PFSK-1 (cell line): ENCODE measurements at regions not wholly inside any gene's neighbourhood (a gene's known extent, or its start where the extent isn't known, plus 50 kb on each side); places are given as distances from the start of the nearest gene placed in this dataset.

Source experiments
- FOXP2 ChIP-seq: optimal IDR thresholded peaks from 2 replicates; pipeline ENCODE3; 2011; ENCODE audit warnings: borderline replicate concordance, control low read depth, inconsistent platforms; ENCODE audit not compliant: insufficient read depth; ENCODE audit errors: extremely low read length, extremely low read depth
- POLR2AphosphoS5 ChIP-seq: IDR thresholded peaks from 2 replicates; pipeline ENCODE4 v1.6.1; 2012; ENCODE audit warnings: low read depth, mild to moderate bottlenecking, control low read depth, low read length, moderate library complexity
- SIN3A ChIP-seq: IDR thresholded peaks from 2 replicates; pipeline ENCODE4 v1.6.1; 2012; ENCODE audit warnings: mild to moderate bottlenecking, low read length, moderate library complexity, borderline replicate concordance; ENCODE audit not compliant: insufficient read depth
- TAF1 ChIP-seq: IDR thresholded peaks from 2 replicates; pipeline ENCODE4 v1.6.1; 2012; ENCODE audit warnings: low read length, control low read depth, borderline replicate concordance; ENCODE audit not compliant: insufficient read depth
- TF ChIP-seq, protein P1 (sequence below), 2 experiments: IDR thresholded peaks; 2 replicates each; pipeline versions ENCODE4 v1.6.1 to v1.8.0; 2011 to 2012; ENCODE audit warnings: low read depth in 2 of 2, low read length in 2 of 2, control low read depth in 1 of 2, inconsistent platforms in 1 of 2, mild to moderate bottlenecking in 1 of 2, moderate library complexity in 1 of 2; ENCODE audit not compliant: insufficient read depth in 1 of 2

- TF ChIP-seq TAF1, result no peak
- TF ChIP-seq, protein P1, sequence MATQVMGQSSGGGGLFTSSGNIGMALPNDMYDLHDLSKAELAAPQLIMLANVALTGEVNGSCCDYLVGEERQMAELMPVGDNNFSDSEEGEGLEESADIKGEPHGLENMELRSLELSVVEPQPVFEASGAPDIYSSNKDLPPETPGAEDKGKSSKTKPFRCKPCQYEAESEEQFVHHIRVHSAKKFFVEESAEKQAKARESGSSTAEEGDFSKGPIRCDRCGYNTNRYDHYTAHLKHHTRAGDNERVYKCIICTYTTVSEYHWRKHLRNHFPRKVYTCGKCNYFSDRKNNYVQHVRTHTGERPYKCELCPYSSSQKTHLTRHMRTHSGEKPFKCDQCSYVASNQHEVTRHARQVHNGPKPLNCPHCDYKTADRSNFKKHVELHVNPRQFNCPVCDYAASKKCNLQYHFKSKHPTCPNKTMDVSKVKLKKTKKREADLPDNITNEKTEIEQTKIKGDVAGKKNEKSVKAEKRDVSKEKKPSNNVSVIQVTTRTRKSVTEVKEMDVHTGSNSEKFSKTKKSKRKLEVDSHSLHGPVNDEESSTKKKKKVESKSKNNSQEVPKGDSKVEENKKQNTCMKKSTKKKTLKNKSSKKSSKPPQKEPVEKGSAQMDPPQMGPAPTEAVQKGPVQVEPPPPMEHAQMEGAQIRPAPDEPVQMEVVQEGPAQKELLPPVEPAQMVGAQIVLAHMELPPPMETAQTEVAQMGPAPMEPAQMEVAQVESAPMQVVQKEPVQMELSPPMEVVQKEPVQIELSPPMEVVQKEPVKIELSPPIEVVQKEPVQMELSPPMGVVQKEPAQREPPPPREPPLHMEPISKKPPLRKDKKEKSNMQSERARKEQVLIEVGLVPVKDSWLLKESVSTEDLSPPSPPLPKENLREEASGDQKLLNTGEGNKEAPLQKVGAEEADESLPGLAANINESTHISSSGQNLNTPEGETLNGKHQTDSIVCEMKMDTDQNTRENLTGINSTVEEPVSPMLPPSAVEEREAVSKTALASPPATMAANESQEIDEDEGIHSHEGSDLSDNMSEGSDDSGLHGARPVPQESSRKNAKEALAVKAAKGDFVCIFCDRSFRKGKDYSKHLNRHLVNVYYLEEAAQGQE (IDR thresholded peaks at IDR 0.05; ENCODE audit: insufficient read depth in 1 of 2, low read depth in 2 of 2, low read length in 2 of 2), result no peak
- TF ChIP-seq SIN3A, result no peak
- TF ChIP-seq FOXP2, result no peak
- no peak for TF ChIP-seq POLR2AphosphoS5
Measured at GRCh38 chr5:24906689-24907088, 261.9 kb upstream of the CDH10 start.

- no peak for TF ChIP-seq TAF1
- TF ChIP-seq, protein P1 (IDR thresholded peaks at IDR 0.05; ENCODE audit: insufficient read depth in 1 of 2, low read depth in 2 of 2, low read length in 2 of 2), result no peak
- TF ChIP-seq SIN3A, result no peak
- TF ChIP-seq POLR2AphosphoS5, result no peak
- no peak for TF ChIP-seq FOXP2
Measured at GRCh38 chr5:24904981-24905517, 260.3 kb upstream of the CDH10 start.

DNA sequence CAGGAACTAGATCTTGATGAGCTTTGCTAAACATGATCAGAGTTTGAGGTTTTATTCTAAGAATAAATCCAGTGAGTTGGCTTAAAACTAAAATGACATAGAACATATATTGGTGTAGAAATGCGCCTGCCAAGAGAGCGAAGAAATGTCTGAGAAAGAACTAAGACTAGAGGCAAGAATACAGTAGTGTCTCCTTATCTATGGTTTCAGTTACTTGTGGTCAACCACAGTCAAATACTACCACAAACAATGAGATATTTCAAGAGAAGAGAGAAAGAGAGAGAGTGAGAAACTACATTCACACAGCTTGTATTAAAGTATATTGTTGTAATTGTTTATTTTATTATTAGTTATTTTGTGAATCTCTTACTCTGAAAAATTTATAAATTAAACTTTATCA, 254.4 kb upstream of the CDH10 start:
- TF ChIP-seq POLR2AphosphoS5 (no peak), SIN3A (no peak), TAF1 (no peak)

DNA sequence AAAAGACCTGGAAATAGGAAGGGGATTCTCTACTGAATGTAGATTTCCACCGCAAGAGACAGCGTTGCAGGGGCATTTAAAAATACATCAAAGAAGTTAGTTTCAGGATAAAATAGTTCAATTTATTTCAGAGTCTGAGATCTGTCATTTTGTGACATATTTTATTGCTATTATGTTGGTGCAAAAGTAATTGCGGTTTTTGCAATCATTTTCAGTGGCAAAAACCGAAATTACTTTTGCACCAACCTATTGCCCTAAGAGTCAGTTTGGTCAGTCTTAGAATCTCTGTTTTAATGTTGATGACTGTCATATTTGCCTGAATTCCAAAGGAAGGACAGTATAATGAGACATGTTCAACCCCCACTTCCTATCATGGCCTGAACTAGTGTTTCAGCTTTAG, 219.5 kb upstream of the CDH10 start:
- TF ChIP-seq SIN3A, result no peak
- TF ChIP-seq, protein P1 (IDR thresholded peaks at IDR 0.05; ENCODE audit: insufficient read depth in 1 of 2, low read depth in 2 of 2, low read length in 2 of 2), result no peak
- no peak for TF ChIP-seq TAF1
- no peak for TF ChIP-seq FOXP2
- no peak for TF ChIP-seq POLR2AphosphoS5

GRCh38 chr5:24862117-24862516, 217.3 kb upstream of the CDH10 start:
- TF ChIP-seq, protein P1 (IDR thresholded peaks at IDR 0.05; ENCODE audit: insufficient read depth in 1 of 2, low read depth in 2 of 2, low read length in 2 of 2), result no peak
- no peak for TF ChIP-seq SIN3A
- TF ChIP-seq TAF1, result no peak
- TF ChIP-seq POLR2AphosphoS5, result no peak
- no peak for TF ChIP-seq FOXP2
